IMR-90 (cell line): ENCODE measurements at regions not wholly inside any gene's neighbourhood (a gene's known extent, or its start where the extent isn't known, plus 50 kb on each side); places are given as distances from the start of the nearest gene placed in this dataset.

ENCODE experiments used
- POLR2A ChIP-seq: IDR thresholded peaks from 2 replicates; pipeline ENCODE4 v1.6.1; 2012; ENCODE audit warnings: mild to moderate bottlenecking, low read depth, low read length
- RAD21 ChIP-seq: IDR thresholded peaks from 2 replicates; pipeline ENCODE4 v1.6.1; 2012; ENCODE audit warnings: low read length, improper control_type of control experiment
- SMC3 ChIP-seq: fragments of 150-350 bp; IDR thresholded peaks from 2 replicates; pipeline ENCODE4 v1.6.1; 2016; ENCODE audit warnings: low read depth, mild to moderate bottlenecking, antibody characterized with exemption, low read length, moderate library complexity
- TF ChIP-seq, protein P1 (sequence below): fragments of 150-350 bp; IDR thresholded peaks from 2 replicates; pipeline ENCODE4 v1.6.1; 2017; ENCODE audit warnings: mild to moderate bottlenecking, antibody characterized with exemption, low read length, low read depth
- TF ChIP-seq, protein P2 (sequence below): conservative IDR thresholded peaks from 2 replicates; pipeline ENCODE4 v1.5.1; 2012; ENCODE audit warnings: mild to moderate bottlenecking, low read depth, low read length, improper control_type of control experiment

- TF ChIP-seq, protein P1, sequence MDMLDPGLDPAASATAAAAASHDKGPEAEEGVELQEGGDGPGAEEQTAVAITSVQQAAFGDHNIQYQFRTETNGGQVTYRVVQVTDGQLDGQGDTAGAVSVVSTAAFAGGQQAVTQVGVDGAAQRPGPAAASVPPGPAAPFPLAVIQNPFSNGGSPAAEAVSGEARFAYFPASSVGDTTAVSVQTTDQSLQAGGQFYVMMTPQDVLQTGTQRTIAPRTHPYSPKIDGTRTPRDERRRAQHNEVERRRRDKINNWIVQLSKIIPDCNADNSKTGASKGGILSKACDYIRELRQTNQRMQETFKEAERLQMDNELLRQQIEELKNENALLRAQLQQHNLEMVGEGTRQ, result no peak
- TF ChIP-seq, protein P2, sequence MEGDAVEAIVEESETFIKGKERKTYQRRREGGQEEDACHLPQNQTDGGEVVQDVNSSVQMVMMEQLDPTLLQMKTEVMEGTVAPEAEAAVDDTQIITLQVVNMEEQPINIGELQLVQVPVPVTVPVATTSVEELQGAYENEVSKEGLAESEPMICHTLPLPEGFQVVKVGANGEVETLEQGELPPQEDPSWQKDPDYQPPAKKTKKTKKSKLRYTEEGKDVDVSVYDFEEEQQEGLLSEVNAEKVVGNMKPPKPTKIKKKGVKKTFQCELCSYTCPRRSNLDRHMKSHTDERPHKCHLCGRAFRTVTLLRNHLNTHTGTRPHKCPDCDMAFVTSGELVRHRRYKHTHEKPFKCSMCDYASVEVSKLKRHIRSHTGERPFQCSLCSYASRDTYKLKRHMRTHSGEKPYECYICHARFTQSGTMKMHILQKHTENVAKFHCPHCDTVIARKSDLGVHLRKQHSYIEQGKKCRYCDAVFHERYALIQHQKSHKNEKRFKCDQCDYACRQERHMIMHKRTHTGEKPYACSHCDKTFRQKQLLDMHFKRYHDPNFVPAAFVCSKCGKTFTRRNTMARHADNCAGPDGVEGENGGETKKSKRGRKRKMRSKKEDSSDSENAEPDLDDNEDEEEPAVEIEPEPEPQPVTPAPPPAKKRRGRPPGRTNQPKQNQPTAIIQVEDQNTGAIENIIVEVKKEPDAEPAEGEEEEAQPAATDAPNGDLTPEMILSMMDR, result no peak
- TF ChIP-seq SMC3 (no peak), POLR2A (no peak), RAD21 (no peak)
Observed at GRCh38 chr20:4371623-4372251, 122.7 kb upstream of the ADRA1D start.
